ENCODE measurements at regions not wholly inside any gene's neighbourhood (a gene's known extent, or its start where the extent isn't known, plus 50 kb on each side); places are given as distances from the start of the nearest gene placed in this dataset.

DNA sequence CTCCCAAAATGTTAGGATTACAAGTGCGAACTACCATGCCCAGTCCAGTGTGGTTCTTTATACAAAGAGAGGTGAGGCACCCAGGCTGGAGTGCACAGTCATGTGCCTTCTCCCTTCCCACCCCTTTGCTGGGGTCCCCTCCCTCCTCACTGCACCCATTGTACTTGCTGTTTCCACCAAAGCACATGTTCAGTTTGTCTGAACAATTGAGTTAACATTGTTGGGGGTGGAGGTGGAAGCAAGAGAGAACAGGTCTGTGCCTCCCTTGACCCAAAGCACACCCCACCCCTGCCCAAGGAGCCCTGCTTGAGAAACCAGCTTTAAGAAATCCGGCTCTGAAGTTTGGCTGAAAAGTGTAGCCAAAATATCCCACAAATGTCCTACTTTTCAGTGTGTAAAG, 142.3 kb upstream of the CDH5 start:
- no peaks in the 10 kb centered on the region for H3K27me3 ChIP-seq (ENCODE audit: insufficient read depth, poor library complexity, severe bottlenecking)
- H3K4me3 ChIP-seq (replicated peaks; ENCODE audit: insufficient read depth, low read length), result no peak overlapping the region
- TF ChIP-seq, protein P1, sequence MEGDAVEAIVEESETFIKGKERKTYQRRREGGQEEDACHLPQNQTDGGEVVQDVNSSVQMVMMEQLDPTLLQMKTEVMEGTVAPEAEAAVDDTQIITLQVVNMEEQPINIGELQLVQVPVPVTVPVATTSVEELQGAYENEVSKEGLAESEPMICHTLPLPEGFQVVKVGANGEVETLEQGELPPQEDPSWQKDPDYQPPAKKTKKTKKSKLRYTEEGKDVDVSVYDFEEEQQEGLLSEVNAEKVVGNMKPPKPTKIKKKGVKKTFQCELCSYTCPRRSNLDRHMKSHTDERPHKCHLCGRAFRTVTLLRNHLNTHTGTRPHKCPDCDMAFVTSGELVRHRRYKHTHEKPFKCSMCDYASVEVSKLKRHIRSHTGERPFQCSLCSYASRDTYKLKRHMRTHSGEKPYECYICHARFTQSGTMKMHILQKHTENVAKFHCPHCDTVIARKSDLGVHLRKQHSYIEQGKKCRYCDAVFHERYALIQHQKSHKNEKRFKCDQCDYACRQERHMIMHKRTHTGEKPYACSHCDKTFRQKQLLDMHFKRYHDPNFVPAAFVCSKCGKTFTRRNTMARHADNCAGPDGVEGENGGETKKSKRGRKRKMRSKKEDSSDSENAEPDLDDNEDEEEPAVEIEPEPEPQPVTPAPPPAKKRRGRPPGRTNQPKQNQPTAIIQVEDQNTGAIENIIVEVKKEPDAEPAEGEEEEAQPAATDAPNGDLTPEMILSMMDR (IDR thresholded peaks at IDR 0.05; ENCODE audit: insufficient read depth, low read length), result no peak
- no peak for TF ChIP-seq SPI1 (IDR thresholded peaks at IDR 0.05; ENCODE audit: borderline replicate concordance, low read depth)
- no peak for TF ChIP-seq GABPA (IDR thresholded peaks at IDR 0.05; ENCODE audit: low read depth)
- no peak for TF ChIP-seq POLR2AphosphoS5 (IDR thresholded peaks at IDR 0.05; ENCODE audit: low read depth)
- TF ChIP-seq, protein P2, sequence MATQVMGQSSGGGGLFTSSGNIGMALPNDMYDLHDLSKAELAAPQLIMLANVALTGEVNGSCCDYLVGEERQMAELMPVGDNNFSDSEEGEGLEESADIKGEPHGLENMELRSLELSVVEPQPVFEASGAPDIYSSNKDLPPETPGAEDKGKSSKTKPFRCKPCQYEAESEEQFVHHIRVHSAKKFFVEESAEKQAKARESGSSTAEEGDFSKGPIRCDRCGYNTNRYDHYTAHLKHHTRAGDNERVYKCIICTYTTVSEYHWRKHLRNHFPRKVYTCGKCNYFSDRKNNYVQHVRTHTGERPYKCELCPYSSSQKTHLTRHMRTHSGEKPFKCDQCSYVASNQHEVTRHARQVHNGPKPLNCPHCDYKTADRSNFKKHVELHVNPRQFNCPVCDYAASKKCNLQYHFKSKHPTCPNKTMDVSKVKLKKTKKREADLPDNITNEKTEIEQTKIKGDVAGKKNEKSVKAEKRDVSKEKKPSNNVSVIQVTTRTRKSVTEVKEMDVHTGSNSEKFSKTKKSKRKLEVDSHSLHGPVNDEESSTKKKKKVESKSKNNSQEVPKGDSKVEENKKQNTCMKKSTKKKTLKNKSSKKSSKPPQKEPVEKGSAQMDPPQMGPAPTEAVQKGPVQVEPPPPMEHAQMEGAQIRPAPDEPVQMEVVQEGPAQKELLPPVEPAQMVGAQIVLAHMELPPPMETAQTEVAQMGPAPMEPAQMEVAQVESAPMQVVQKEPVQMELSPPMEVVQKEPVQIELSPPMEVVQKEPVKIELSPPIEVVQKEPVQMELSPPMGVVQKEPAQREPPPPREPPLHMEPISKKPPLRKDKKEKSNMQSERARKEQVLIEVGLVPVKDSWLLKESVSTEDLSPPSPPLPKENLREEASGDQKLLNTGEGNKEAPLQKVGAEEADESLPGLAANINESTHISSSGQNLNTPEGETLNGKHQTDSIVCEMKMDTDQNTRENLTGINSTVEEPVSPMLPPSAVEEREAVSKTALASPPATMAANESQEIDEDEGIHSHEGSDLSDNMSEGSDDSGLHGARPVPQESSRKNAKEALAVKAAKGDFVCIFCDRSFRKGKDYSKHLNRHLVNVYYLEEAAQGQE (IDR thresholded peaks at IDR 0.05; ENCODE audit: insufficient replicate concordance, low read depth), result no peak
- no peak for DNase-seq (ENCODE audit: low read depth in 1 of 2, low spot score in 1 of 2)
- H3K27ac ChIP-seq (replicated peaks), result peak overlapping the region; percentile 34

DNA sequence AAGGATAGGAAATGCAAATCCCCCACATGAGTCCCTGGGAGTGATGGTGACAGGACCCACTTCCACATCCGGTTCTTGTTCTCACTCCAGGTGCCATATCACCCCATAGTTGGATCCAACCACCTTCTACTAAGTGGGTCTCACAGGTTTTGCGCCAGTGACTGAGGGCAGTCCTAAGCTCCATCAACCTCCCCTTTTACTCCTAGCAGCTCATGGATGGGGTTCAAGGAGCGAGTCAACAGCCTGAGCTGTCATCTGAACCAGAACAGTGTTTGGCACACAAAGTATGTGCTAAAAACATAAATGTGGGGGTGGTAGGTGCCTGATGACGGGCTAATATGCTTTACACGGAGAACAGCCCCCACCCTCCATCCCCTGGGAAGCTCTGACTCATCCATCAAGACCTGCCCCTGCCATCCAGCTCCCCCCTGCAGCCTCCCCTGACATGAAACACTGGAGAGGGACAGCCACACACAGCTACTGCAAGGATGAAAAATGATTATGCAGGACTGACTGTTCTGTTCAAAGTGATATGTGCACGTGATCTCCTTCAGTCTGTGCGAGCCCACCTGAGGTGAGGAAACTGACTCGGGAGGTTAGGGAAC, 143.2 kb upstream of the CDH5 start:
- no peak overlapping the region for H3K4me3 ChIP-seq (replicated peaks; ENCODE audit: insufficient read depth, low read length)
- no peak overlapping the region for H3K27ac ChIP-seq (replicated peaks)
- no peaks in the 10 kb centered on the region for H3K27me3 ChIP-seq (ENCODE audit: insufficient read depth, poor library complexity, severe bottlenecking)
- TF ChIP-seq, protein P2 (IDR thresholded peaks at IDR 0.05; ENCODE audit: insufficient replicate concordance, low read depth), result no peak
- TF ChIP-seq, protein P1 (IDR thresholded peaks at IDR 0.05; ENCODE audit: insufficient read depth, low read length), result no peak
- TF ChIP-seq GABPA (IDR thresholded peaks at IDR 0.05; ENCODE audit: low read depth) (no peak), SPI1 (IDR thresholded peaks at IDR 0.05; ENCODE audit: borderline replicate concordance, low read depth) (no peak), POLR2AphosphoS5 (IDR thresholded peaks at IDR 0.05; ENCODE audit: low read depth) (no peak)
- DNase-seq (ENCODE audit: low read depth in 1 of 2, low spot score in 1 of 2), result no peak

DNA sequence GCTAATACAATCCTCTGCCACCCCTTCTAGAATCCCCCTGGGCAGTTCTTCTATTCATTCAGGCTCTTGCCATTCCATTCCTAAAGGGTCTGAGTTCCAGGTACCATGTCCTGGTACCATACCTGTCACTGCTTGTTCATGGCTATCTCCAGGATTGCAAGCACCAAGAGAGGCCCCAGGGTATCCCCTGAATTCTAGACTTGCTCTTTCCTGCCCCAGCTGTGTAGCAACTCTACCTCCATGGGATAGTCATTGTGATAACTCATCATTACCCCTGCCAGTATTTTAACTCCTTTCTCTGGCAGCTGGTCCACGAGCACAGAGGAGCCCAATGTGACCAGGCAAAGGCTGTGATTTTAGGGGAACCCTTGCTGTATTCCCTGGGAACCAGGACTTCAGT, 143.7 kb upstream of the CDH5 start:
- TF ChIP-seq, protein P2 (IDR thresholded peaks at IDR 0.05; ENCODE audit: insufficient replicate concordance, low read depth), result no peak
- TF ChIP-seq, protein P1 (IDR thresholded peaks at IDR 0.05; ENCODE audit: insufficient read depth, low read length), result no peak
- no peak for TF ChIP-seq GABPA (IDR thresholded peaks at IDR 0.05; ENCODE audit: low read depth)
- no peak for TF ChIP-seq POLR2AphosphoS5 (IDR thresholded peaks at IDR 0.05; ENCODE audit: low read depth)
- no peak for TF ChIP-seq SPI1 (IDR thresholded peaks at IDR 0.05; ENCODE audit: borderline replicate concordance, low read depth)
- Histone ChIP-seq H3K27ac (replicated peaks) (no peak overlapping the region), H3K27me3 (ENCODE audit: insufficient read depth, poor library complexity, severe bottlenecking) (no peaks in the 10 kb centered on the region), H3K4me3 (replicated peaks; ENCODE audit: insufficient read depth, low read length) (no peak overlapping the region)
- DNase-seq (ENCODE audit: low read depth in 1 of 2, low spot score in 1 of 2), result no peak
